ENCODE measurements at regions not wholly inside any gene's neighbourhood (a gene's known extent, or its start where the extent isn't known, plus 50 kb on each side); places are given as distances from the start of the nearest gene placed in this dataset.

- Histone ChIP-seq H3K27me3 (replicated peaks; ENCODE audit: control insufficient read depth, insufficient read depth, low read length) (no peaks in the 10 kb centered on the region; the same call in 1 of the 2 replicates), H3K9me3 (no peaks in the 10 kb centered on the region), H3K4me1 (no peaks in the 10 kb centered on the region), H3K4me3 (ENCODE audit: low read depth, low read length) (no peak overlapping the region), H3K36me3 (ENCODE audit: control insufficient read depth, insufficient read depth, low read length) (no peaks in the 10 kb centered on the region)
- Mint-ChIP-seq H3K27ac (ENCODE audit: unreplicated experiment) (no peak overlapping the region), H3K4me3 (ENCODE audit: unreplicated experiment) (no peak overlapping the region), H3K9me3 (ENCODE audit: unreplicated experiment) (peaks cover 37% of the 10 kb centered on the region), H3K36me3 (ENCODE audit: insufficient read depth, unreplicated experiment) (peaks cover 6% of the 10 kb centered on the region), H3K4me1 (ENCODE audit: low read depth, unreplicated experiment) (no peaks in the 10 kb centered on the region), H3K27me3 (ENCODE audit: insufficient read depth, unreplicated experiment) (peaks cover 7% of the 10 kb centered on the region)
- TF ChIP-seq CTCF (IDR thresholded peaks at IDR 0.05; ENCODE audit: insufficient read depth in 1 of 2, low read depth in 1 of 2, low read length in 1 of 2, severe bottlenecking in 1 of 2, unreplicated experiment in 1 of 2) = no peak
- intact Hi-C loops (cut with micrococcal nuclease; ENCODE audit: unreplicated experiment) = no loop called here
- DNase-seq = no peak
- BruUV-seq (replicated peaks) = no TSS peak
- CTCF ChIA-PET = no interaction called here
- POLR2A ChIA-PET = no interaction called here
Measured at GRCh38 chr14:104446611-104447010, 133.0 kb upstream of the C14orf180 start.

GRCh38 chr14:104447750-104448149 lies 131.8 kb upstream of the C14orf180 start:
- peaks cover 46% of the 10 kb centered on the region for H3K9me3 Mint-ChIP-seq (ENCODE audit: unreplicated experiment)
- H3K4me3 Mint-ChIP-seq (ENCODE audit: unreplicated experiment) = no peak overlapping the region
- intact Hi-C loops (cut with micrococcal nuclease; ENCODE audit: unreplicated experiment) = no loop called here
- no peak overlapping the region for H3K27ac Mint-ChIP-seq (ENCODE audit: unreplicated experiment)
- no peaks in the 10 kb centered on the region for H3K36me3 ChIP-seq (ENCODE audit: control insufficient read depth, insufficient read depth, low read length)
- H3K9me3 ChIP-seq = no peaks in the 10 kb centered on the region
- no peaks in the 10 kb centered on the region for H3K4me1 ChIP-seq
- H3K27me3 Mint-ChIP-seq (ENCODE audit: insufficient read depth, unreplicated experiment) = peaks cover 10% of the 10 kb centered on the region
- DNase-seq = no peak
- ChIA-PET POLR2A (no interaction called here), CTCF (no interaction called here)
- peaks cover 6% of the 10 kb centered on the region for H3K36me3 Mint-ChIP-seq (ENCODE audit: insufficient read depth, unreplicated experiment)
- no peak for TF ChIP-seq CTCF (IDR thresholded peaks at IDR 0.05; ENCODE audit: insufficient read depth in 1 of 2, low read depth in 1 of 2, low read length in 1 of 2, severe bottlenecking in 1 of 2, unreplicated experiment in 1 of 2)
- no peaks in the 10 kb centered on the region; the same call in 1 of the 2 replicates for H3K27me3 ChIP-seq (replicated peaks; ENCODE audit: control insufficient read depth, insufficient read depth, low read length)
- H3K4me1 Mint-ChIP-seq (ENCODE audit: low read depth, unreplicated experiment) = no peaks in the 10 kb centered on the region
- no peak overlapping the region for H3K4me3 ChIP-seq (ENCODE audit: low read depth, low read length)
- BruUV-seq (replicated peaks) = no TSS peak

- no peak for TF ChIP-seq CTCF (IDR thresholded peaks at IDR 0.05; ENCODE audit: insufficient read depth in 1 of 2, low read depth in 1 of 2, low read length in 1 of 2, severe bottlenecking in 1 of 2, unreplicated experiment in 1 of 2)
- Mint-ChIP-seq H3K36me3 (ENCODE audit: insufficient read depth, unreplicated experiment) (peaks cover 6% of the 10 kb centered on the region), H3K4me1 (ENCODE audit: low read depth, unreplicated experiment) (no peaks in the 10 kb centered on the region), H3K4me3 (ENCODE audit: unreplicated experiment) (no peak overlapping the region), H3K27ac (ENCODE audit: unreplicated experiment) (no peak overlapping the region), H3K9me3 (ENCODE audit: unreplicated experiment) (peaks cover 46% of the 10 kb centered on the region), H3K27me3 (ENCODE audit: insufficient read depth, unreplicated experiment) (peaks cover 10% of the 10 kb centered on the region)
- H3K9me3 ChIP-seq = no peaks in the 10 kb centered on the region
- H3K27me3 ChIP-seq (replicated peaks; ENCODE audit: control insufficient read depth, insufficient read depth, low read length) = no peaks in the 10 kb centered on the region; the same call in 1 of the 2 replicates
- no peak for DNase-seq
- no peak overlapping the region for H3K4me3 ChIP-seq (ENCODE audit: low read depth, low read length)
- POLR2A ChIA-PET = no interaction called here
- no TSS peak for BruUV-seq (replicated peaks)
- no peaks in the 10 kb centered on the region for H3K36me3 ChIP-seq (ENCODE audit: control insufficient read depth, insufficient read depth, low read length)
- intact Hi-C loops (cut with micrococcal nuclease; ENCODE audit: unreplicated experiment) = no loop called here
- CTCF ChIA-PET = no interaction called here
- H3K4me1 ChIP-seq = no peaks in the 10 kb centered on the region
Measured at GRCh38 chr14:104448321-104448720, 131.2 kb upstream of the C14orf180 start.
